ENCODE measurements at regions not wholly inside any gene's neighbourhood (a gene's known extent, or its start where the extent isn't known, plus 50 kb on each side); places are given as distances from the start of the nearest gene placed in this dataset.

DNA sequence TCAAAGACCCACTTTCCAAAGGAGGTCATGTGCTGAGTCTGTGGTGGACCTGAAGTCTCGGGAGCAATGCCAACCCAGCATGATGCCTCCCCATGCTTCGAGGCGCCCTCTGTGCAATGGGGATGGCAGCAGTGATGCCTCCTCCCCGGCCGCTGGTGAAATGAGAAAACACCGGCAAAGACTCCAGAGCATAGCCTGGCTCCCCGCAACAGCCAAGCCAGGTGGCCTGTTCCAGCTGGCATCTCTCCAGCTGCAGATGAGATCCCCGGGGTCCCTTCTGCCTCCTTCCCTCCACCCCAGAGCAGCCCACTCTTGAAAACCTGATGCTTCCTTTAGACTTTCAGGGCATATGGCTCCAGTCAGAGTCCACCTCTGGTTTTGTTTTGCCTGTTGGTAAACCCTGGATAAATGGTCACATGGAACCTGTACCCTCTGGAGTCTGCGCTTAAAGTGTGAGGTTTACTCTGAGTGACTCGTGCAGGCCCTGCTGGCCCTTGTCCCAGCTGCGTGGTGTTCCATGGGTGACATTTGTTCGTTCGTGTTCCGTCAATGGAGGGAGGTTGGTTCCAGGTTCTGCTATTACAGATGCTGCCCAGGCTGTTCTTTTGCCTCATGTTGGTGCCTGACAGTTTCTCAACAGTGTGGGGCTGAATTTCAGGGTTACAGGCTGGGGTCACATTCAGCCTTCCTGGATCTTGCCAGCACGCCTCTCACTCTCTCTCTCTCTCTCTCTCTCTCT is 181.8 kb upstream of the CIBAR2 start:
- TF ChIP-seq POLR2A (IDR thresholded peaks at IDR 0.05) = no peak
- TF ChIP-seq, protein P1, sequence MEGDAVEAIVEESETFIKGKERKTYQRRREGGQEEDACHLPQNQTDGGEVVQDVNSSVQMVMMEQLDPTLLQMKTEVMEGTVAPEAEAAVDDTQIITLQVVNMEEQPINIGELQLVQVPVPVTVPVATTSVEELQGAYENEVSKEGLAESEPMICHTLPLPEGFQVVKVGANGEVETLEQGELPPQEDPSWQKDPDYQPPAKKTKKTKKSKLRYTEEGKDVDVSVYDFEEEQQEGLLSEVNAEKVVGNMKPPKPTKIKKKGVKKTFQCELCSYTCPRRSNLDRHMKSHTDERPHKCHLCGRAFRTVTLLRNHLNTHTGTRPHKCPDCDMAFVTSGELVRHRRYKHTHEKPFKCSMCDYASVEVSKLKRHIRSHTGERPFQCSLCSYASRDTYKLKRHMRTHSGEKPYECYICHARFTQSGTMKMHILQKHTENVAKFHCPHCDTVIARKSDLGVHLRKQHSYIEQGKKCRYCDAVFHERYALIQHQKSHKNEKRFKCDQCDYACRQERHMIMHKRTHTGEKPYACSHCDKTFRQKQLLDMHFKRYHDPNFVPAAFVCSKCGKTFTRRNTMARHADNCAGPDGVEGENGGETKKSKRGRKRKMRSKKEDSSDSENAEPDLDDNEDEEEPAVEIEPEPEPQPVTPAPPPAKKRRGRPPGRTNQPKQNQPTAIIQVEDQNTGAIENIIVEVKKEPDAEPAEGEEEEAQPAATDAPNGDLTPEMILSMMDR (IDR thresholded peaks at IDR 0.05) = no peak
